ENCODE measurements at regions not wholly inside any gene's neighbourhood (a gene's known extent, or its start where the extent isn't known, plus 50 kb on each side); places are given as distances from the start of the nearest gene placed in this dataset.

DNA sequence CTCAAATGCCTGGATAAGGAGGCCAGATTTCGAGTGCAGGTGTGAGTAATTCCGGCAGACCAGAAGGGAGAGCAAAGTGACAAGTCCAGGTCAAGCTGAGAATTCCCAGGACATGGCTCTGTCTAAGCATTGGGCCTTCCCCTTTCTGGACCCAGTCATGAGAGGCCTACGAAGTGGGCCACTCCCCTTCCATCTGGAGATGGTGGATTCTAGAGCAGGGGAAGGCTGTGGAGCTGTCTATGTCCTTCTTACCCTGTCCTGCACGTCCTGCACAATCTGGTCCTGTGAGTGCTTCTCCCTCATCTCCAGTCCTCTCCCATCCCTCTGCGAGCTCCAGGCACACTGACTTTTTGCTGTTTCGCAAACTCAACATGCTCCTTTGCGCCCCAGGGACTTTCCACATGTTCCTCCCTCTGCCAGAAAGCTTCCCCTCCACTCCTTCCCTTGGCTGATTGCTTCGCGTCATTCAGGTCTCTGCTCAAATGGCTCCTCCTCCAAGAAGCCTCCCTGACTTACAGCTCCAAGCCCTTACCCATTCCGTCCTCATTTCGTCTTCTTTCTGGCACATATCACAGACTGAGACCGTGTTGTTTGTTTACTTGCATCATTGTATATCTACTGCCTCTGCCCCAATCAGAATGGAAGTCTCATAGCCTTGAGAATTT is 193.2 kb downstream of the URI1 start:
- DNase-seq = no peak
- H3K27me3 ChIP-seq (replicated peaks; ENCODE audit: control insufficient read depth, insufficient read depth, low read length, poor library complexity, severe bottlenecking) = no peaks in the 10 kb centered on the region

DNA sequence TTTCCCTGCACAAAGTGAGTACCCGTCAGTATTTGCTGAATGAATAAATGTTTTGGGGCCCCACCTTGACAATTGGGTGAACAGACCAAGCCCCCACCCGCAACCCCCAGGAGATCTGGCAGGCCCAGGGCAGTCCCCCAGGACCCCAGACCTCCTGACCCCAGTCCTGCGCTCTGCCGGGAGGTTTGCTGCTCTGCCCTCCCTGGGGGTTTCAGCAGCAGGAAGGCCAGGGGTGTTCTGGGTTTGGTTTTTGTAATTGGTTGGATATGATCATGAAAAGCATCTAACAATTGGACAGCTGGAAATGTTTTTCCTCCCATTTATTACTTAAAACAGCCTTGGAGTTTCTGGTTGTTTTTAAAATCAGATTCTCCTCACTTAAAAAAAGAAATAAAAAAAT is 193.8 kb downstream of the URI1 start:
- no peaks in the 10 kb centered on the region for H3K36me3 ChIP-seq (ENCODE audit: control insufficient read depth, insufficient read depth, low read length)
- H3K4me1 ChIP-seq (ENCODE audit: control insufficient read depth, insufficient read depth, low read length, poor library complexity, severe bottlenecking) = no peaks in the 10 kb centered on the region
- H3K27ac ChIP-seq (ENCODE audit: insufficient read depth, low read length, poor library complexity, severe bottlenecking) = no peak overlapping the region
- no peaks in the 10 kb centered on the region for H3K27me3 ChIP-seq (replicated peaks; ENCODE audit: control insufficient read depth, insufficient read depth, low read length, poor library complexity, severe bottlenecking)
- DNase-seq = no peak
- no peaks in the 10 kb centered on the region for H3K9me3 ChIP-seq (ENCODE audit: control insufficient read depth, low read length)
- H3K4me3 ChIP-seq (ENCODE audit: insufficient read depth, low read depth, low read length, poor library complexity, severe bottlenecking) = no peak overlapping the region

More for the DNA sequence above, 193.2 kb downstream of the URI1 start:
- Histone ChIP-seq H3K4me1 (ENCODE audit: control insufficient read depth, insufficient read depth, low read length, poor library complexity, severe bottlenecking) (no peaks in the 10 kb centered on the region), H3K27ac (ENCODE audit: insufficient read depth, low read length, poor library complexity, severe bottlenecking) (no peak overlapping the region), H3K9me3 (ENCODE audit: control insufficient read depth, low read length) (no peaks in the 10 kb centered on the region), H3K4me3 (ENCODE audit: insufficient read depth, low read depth, low read length, poor library complexity, severe bottlenecking) (no peak overlapping the region), H3K36me3 (ENCODE audit: control insufficient read depth, insufficient read depth, low read length) (no peaks in the 10 kb centered on the region)

DNA sequence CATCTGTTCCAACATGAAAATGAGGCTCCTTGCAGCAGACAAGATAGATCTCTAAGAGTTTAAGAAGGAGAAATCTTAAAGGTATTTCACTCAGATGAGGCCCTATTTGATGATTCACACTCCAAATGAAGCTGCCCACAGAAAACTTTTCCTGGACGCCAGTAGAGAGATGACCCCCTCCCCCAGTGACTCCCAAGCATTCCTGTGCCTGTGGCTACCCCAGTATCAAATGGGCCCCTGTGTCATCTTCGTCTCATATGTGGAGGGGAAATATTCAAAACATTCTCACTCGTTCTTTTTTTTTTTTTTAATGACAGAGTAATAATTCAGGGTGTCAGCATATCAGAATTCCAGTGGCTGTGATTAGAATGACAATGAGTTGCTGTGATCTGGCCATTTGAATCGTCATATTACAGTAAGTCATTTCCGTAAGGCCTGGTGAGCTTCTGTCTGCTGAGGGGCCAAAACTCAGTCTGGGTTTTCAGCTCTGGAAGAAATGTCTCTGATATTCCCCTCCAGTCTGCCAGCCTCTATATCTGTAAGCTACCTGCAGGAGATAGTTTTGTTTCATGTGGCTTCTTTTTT is 194.7 kb downstream of the URI1 start:
- no peak for DNase-seq
- Histone ChIP-seq H3K36me3 (ENCODE audit: control insufficient read depth, insufficient read depth, low read length) (no peaks in the 10 kb centered on the region), H3K9me3 (ENCODE audit: control insufficient read depth, low read length) (no peaks in the 10 kb centered on the region), H3K27me3 (replicated peaks; ENCODE audit: control insufficient read depth, insufficient read depth, low read length, poor library complexity, severe bottlenecking) (no peaks in the 10 kb centered on the region), H3K4me1 (ENCODE audit: control insufficient read depth, insufficient read depth, low read length, poor library complexity, severe bottlenecking) (no peaks in the 10 kb centered on the region), H3K4me3 (ENCODE audit: insufficient read depth, low read depth, low read length, poor library complexity, severe bottlenecking) (no peak overlapping the region), H3K27ac (ENCODE audit: insufficient read depth, low read length, poor library complexity, severe bottlenecking) (no peak overlapping the region)

DNA sequence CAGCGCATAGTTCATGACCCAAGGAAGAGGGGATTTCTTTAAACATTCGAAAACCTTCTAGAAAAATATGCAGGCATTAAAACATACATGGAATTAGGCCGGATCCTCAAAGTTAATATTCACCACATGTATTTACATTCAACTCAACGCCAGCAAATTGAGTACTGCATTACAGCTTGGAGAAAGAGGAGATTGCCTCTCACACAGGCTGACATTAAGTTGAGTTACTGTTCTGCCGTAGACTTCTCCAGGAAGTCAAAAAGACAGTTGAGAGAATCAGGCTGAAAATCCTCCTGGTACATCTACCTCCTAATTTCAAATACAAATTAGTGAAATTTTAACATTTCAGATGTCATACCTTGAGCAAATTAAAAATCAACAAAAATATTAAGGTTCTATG is 195.7 kb downstream of the URI1 start:
- Histone ChIP-seq H3K4me3 (ENCODE audit: insufficient read depth, low read depth, low read length, poor library complexity, severe bottlenecking) (no peak overlapping the region), H3K9me3 (ENCODE audit: control insufficient read depth, low read length) (no peaks in the 10 kb centered on the region), H3K36me3 (ENCODE audit: control insufficient read depth, insufficient read depth, low read length) (no peaks in the 10 kb centered on the region), H3K4me1 (ENCODE audit: control insufficient read depth, insufficient read depth, low read length, poor library complexity, severe bottlenecking) (no peaks in the 10 kb centered on the region), H3K27me3 (replicated peaks; ENCODE audit: control insufficient read depth, insufficient read depth, low read length, poor library complexity, severe bottlenecking) (no peaks in the 10 kb centered on the region), H3K27ac (ENCODE audit: insufficient read depth, low read length, poor library complexity, severe bottlenecking) (no peak overlapping the region)
- no peak for DNase-seq

DNA sequence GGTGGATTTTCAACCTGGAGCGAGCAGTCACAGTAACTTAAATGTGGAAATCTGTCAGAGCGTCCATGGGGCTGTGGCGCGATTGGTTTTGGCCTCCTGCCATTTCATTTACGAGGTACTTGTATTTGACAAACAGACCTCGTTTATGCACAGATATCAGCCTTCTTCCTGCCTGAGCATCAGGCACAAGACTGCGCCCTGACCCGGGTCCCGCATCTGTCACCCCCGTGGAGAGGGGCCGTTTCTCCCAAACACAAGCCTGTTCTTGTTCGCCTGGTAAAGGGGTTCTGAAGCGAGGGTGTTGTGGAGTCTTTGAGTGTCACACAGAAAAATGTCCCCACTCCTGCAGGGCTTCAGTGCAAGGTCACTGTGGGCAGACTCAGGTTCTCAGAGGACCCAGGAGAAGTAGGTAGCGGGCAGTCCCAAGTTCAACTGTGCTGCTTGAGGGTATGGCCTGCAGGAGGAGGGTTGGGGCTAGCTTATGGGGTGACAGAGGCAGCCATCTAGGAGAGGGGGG is 202.3 kb downstream of the URI1 start:
- no peaks in the 10 kb centered on the region for H3K9me3 ChIP-seq (ENCODE audit: control insufficient read depth, low read length)
- no peaks in the 10 kb centered on the region for H3K4me1 ChIP-seq (ENCODE audit: control insufficient read depth, insufficient read depth, low read length, poor library complexity, severe bottlenecking)
- H3K27me3 ChIP-seq (replicated peaks; ENCODE audit: control insufficient read depth, insufficient read depth, low read length, poor library complexity, severe bottlenecking) = no peaks in the 10 kb centered on the region
- no peaks in the 10 kb centered on the region for H3K36me3 ChIP-seq (ENCODE audit: control insufficient read depth, insufficient read depth, low read length)
- no peak for DNase-seq
- no peak overlapping the region for H3K27ac ChIP-seq (ENCODE audit: insufficient read depth, low read length, poor library complexity, severe bottlenecking)
- H3K4me3 ChIP-seq (ENCODE audit: insufficient read depth, low read depth, low read length, poor library complexity, severe bottlenecking) = no peak overlapping the region

DNA sequence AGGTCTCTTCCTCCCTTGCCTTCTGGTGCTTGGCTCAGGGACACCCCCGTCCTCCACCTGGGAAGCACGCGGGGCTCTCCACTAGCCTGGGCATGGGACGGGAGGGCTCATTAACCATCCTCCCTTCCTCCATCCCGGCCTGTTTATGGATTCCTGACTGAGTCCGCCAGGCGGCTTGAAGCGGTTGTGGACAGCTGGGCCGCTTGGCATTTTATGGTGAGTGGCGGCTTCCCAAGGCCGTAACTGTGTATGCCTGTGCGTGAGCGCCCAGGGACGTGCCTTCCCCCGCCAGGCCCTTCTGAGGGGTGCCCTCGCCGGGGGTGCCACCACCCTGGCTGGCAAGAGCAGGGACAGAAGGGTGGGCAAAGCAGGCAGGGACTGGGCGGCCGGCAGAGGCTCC is 202.8 kb downstream of the URI1 start:
- no peaks in the 10 kb centered on the region for H3K4me1 ChIP-seq (ENCODE audit: control insufficient read depth, insufficient read depth, low read length, poor library complexity, severe bottlenecking)
- H3K36me3 ChIP-seq (ENCODE audit: control insufficient read depth, insufficient read depth, low read length) = no peaks in the 10 kb centered on the region
- no peaks in the 10 kb centered on the region for H3K9me3 ChIP-seq (ENCODE audit: control insufficient read depth, low read length)
- no peaks in the 10 kb centered on the region for H3K27me3 ChIP-seq (replicated peaks; ENCODE audit: control insufficient read depth, insufficient read depth, low read length, poor library complexity, severe bottlenecking)
- no peak overlapping the region for H3K4me3 ChIP-seq (ENCODE audit: insufficient read depth, low read depth, low read length, poor library complexity, severe bottlenecking)
- no peak for DNase-seq
- H3K27ac ChIP-seq (ENCODE audit: insufficient read depth, low read length, poor library complexity, severe bottlenecking) = no peak overlapping the region

DNA sequence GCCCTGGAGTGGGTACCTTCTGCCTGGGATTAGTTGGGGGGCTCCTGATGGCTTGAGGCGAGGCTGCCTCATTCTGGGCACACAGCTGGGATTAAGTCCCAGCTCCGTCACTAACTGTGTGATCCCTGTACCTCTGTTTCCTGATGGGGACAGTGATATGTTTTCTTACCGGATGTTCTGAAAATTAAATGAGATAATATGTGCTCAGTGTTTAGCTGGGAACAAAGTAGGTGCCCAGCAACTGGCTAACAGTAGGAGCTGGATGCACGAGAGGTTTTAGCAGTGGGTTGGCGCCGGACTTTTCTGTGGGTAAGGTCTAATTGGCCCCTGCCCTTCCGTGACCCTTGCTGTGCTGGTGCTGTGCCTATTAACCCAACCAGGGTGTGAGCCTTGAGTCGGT is 203.4 kb downstream of the URI1 start:
- Histone ChIP-seq H3K4me3 (ENCODE audit: insufficient read depth, low read depth, low read length, poor library complexity, severe bottlenecking) (no peak overlapping the region), H3K4me1 (ENCODE audit: control insufficient read depth, insufficient read depth, low read length, poor library complexity, severe bottlenecking) (no peaks in the 10 kb centered on the region), H3K27me3 (replicated peaks; ENCODE audit: control insufficient read depth, insufficient read depth, low read length, poor library complexity, severe bottlenecking) (no peaks in the 10 kb centered on the region), H3K27ac (ENCODE audit: insufficient read depth, low read length, poor library complexity, severe bottlenecking) (no peak overlapping the region), H3K9me3 (ENCODE audit: control insufficient read depth, low read length) (no peaks in the 10 kb centered on the region), H3K36me3 (ENCODE audit: control insufficient read depth, insufficient read depth, low read length) (no peaks in the 10 kb centered on the region)
- no peak for DNase-seq

DNA sequence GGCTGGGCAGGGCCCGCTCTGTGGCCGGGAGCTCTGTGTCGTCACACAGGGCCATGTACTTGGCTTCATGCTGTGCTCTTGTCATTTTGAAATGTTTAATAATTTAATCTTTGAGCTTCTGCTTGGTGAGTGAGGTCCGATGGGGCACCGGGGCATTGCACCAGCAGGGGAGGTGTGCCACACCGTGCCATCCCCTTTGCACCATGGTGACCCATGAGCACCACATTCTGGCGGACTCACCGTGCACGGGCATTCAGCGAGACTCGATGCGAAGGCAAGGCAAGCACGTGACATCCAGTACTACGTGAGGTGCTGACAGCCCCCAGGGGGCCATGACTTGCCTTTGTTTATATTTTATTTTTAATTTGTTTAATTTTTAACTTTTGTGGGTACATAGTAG is 204.3 kb downstream of the URI1 start:
- Histone ChIP-seq H3K27ac (ENCODE audit: insufficient read depth, low read length, poor library complexity, severe bottlenecking) (no peak overlapping the region), H3K4me3 (ENCODE audit: insufficient read depth, low read depth, low read length, poor library complexity, severe bottlenecking) (no peak overlapping the region), H3K27me3 (replicated peaks; ENCODE audit: control insufficient read depth, insufficient read depth, low read length, poor library complexity, severe bottlenecking) (no peaks in the 10 kb centered on the region), H3K36me3 (ENCODE audit: control insufficient read depth, insufficient read depth, low read length) (no peaks in the 10 kb centered on the region), H3K9me3 (ENCODE audit: control insufficient read depth, low read length) (no peaks in the 10 kb centered on the region), H3K4me1 (ENCODE audit: control insufficient read depth, insufficient read depth, low read length, poor library complexity, severe bottlenecking) (no peaks in the 10 kb centered on the region)
- DNase-seq = no peak

DNA sequence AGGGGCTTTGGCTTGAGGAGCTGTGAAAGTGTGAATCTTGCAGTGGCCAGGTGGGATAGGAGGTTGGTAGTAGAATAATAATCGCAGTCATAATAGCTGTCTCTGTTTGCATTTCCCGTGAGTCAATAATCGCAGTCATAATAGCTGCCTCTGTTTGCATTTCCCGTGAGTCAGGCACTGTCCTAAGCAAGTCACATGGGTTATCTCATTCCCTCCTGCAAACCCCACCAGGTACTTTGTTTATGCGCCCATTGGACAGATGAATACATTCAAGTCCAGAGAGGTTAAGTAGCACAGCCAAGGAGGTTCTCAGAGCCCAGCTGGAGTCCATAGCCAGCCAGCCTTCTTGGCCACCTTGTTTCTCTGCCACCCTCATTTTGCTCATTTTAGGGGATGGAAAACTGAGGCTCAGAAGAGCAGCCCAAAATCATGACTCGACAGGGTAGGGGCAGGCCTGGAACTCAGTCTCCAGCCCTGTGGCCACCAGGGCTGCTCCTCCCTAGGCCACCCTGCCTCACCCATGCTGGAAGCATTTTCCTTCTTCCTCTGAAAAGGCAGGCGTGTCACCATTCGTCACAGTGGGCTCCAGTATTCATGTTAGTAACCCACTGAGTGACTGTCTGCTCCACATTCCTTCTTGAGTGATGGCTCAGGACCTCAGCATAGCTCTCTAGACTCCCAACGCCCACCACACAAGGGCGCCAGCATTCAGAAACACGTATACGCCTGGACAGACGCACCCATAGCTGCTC is 206.2 kb downstream of the URI1 start:
- no peaks in the 10 kb centered on the region for H3K4me1 ChIP-seq (ENCODE audit: control insufficient read depth, insufficient read depth, low read length, poor library complexity, severe bottlenecking)
- H3K27ac ChIP-seq (ENCODE audit: insufficient read depth, low read length, poor library complexity, severe bottlenecking) = no peak overlapping the region
- H3K4me3 ChIP-seq (ENCODE audit: insufficient read depth, low read depth, low read length, poor library complexity, severe bottlenecking) = no peak overlapping the region
- DNase-seq = no peak
- no peaks in the 10 kb centered on the region for H3K36me3 ChIP-seq (ENCODE audit: control insufficient read depth, insufficient read depth, low read length)
- no peaks in the 10 kb centered on the region for H3K27me3 ChIP-seq (replicated peaks; ENCODE audit: control insufficient read depth, insufficient read depth, low read length, poor library complexity, severe bottlenecking)
- no peaks in the 10 kb centered on the region for H3K9me3 ChIP-seq (ENCODE audit: control insufficient read depth, low read length)

DNA sequence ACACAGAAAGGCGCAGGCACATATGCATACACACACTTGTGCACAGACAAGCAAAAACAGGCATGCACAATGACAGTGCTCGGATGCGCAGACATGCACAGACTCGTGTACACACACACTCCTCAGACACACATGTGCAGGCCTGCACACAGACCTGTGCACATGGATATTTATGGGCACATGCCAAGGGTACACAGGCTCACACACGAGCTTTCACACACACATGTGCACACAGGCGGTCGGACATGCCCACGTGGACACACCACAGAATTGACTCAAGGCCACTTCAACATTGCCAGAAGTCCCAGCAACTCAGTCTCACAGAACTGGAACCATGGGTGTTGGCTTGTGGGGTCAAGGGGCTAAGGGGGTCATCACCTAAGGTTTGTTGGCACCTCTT is 206.8 kb downstream of the URI1 start:
- no peak overlapping the region for H3K4me3 ChIP-seq (ENCODE audit: insufficient read depth, low read depth, low read length, poor library complexity, severe bottlenecking)
- H3K27me3 ChIP-seq (replicated peaks; ENCODE audit: control insufficient read depth, insufficient read depth, low read length, poor library complexity, severe bottlenecking) = no peaks in the 10 kb centered on the region
- no peaks in the 10 kb centered on the region for H3K4me1 ChIP-seq (ENCODE audit: control insufficient read depth, insufficient read depth, low read length, poor library complexity, severe bottlenecking)
- H3K27ac ChIP-seq (ENCODE audit: insufficient read depth, low read length, poor library complexity, severe bottlenecking) = no peak overlapping the region
- DNase-seq = no peak
- no peaks in the 10 kb centered on the region for H3K36me3 ChIP-seq (ENCODE audit: control insufficient read depth, insufficient read depth, low read length)
- H3K9me3 ChIP-seq (ENCODE audit: control insufficient read depth, low read length) = no peaks in the 10 kb centered on the region
